K562 (cell line): ENCODE measurements at regions not wholly inside any gene's neighbourhood (a gene's known extent, or its start where the extent isn't known, plus 50 kb on each side); places are given as distances from the start of the nearest gene placed in this dataset.

Experiments used
- ATAC-seq: fragments of 200-7000 bp; cut with Tn5 transposase; 3 replicates; pipeline ENCODE4 v1.9.1; 2020; ENCODE audit warnings: moderate library complexity
- BruUV-seq: library from RNA; stranded (reverse); fragments of 400-500 nt; replicated peaks from 2 replicates; lab custom pipeline; 2021; lab: Mats Ljungman, UMichigan
- CTCF ChIA-PET: fragments of 300-600 bp; formaldehyde crosslinking; extraction: SDS; loops from one replicate; lab custom pipeline; 2021; ENCODE audit warnings: low intra/inter-chr PET ratio; lab: Yijun Ruan, JAX
- POLR2A ChIA-PET: fragments of 300-600, 350-650 bp; sonication (Branson Sonifier 250); formaldehyde crosslinking; extraction: SDS; loops from one replicate; lab custom pipeline; 2021; ENCODE audit warnings: antibody characterized with exemption, inconsistent platforms; lab: Yijun Ruan, JAX
- DNase-seq, 4 experiments: peaks; one replicate each; pipeline versions ENCODE4 v3.0.0 to v3.0.0-alpha.2; 2011 to 2018; ENCODE audit warnings: low spot score in 3 of 4, mixed read lengths in 3 of 4; ENCODE audit errors: extremely low read depth in 1 of 4
- FAIRE-seq: peaks from 2 replicates; lab custom pipeline; 2011; peaks lifted over from hg19 to GRCh38; lab: Jason Lieb, UNC
- H2AFZ ChIP-seq: 2 replicates; pipeline ENCODE4 v1.6.0; 2011; ENCODE audit warnings: low read depth, low read length, control low read depth, inconsistent platforms
- H3K27ac ChIP-seq: fragments of 200-600 bp; 3 replicates; pipeline ENCODE4 v1.8.0; 2011; ENCODE audit warnings: low read depth, mild to moderate bottlenecking, control low read depth, inconsistent platforms, low read length, moderate library complexity, mixed read lengths; ENCODE audit errors: extremely low read depth
- H3K27me3 ChIP-seq, 2 experiments: fragments of 300-600 bp in 1 of 2; 2 replicates in 1 of 2; 3 replicates in 1 of 2; pipeline versions ENCODE4 v1.6.0 to v1.8.0; 2011; ENCODE audit warnings: inconsistent platforms in 2 of 2, low read length in 2 of 2, mild to moderate bottlenecking in 1 of 2, mixed read lengths in 1 of 2, moderate library complexity in 1 of 2; ENCODE audit not compliant: control insufficient read depth in 2 of 2, insufficient read depth in 2 of 2
- H3K36me3 ChIP-seq: fragments of 300-600 bp; 3 replicates; pipeline ENCODE4 v1.8.0; 2011; ENCODE audit warnings: mild to moderate bottlenecking, low read length, inconsistent platforms; ENCODE audit not compliant: control insufficient read depth, insufficient read depth
- H3K4me1 ChIP-seq, 2 experiments: fragments of 200-600 bp in 1 of 2; replicated peaks in 1 of 2; 2 replicates in 1 of 2; 3 replicates in 1 of 2; pipeline versions ENCODE4 v1.5.1 to v1.8.0; 2011; ENCODE audit warnings: inconsistent platforms in 2 of 2, low read length in 2 of 2, mild to moderate bottlenecking in 1 of 2, mixed read lengths in 1 of 2, moderate library complexity in 1 of 2; ENCODE audit not compliant: control insufficient read depth in 2 of 2, insufficient read depth in 2 of 2
- H3K4me2 ChIP-seq: 2 replicates; pipeline ENCODE4 v1.6.1; 2011; ENCODE audit warnings: low read length, control low read depth, inconsistent platforms, mixed read lengths; ENCODE audit not compliant: insufficient read depth
- H3K4me3 ChIP-seq: fragments of 200-600 bp; sonication (generic), shearing (Covaris generic); 2 replicates; pipeline ENCODE4 v1.5.1; 2016; ENCODE audit warnings: control low read depth, inconsistent platforms
- H3K79me2 ChIP-seq: fragments of 200-600 bp; 3 replicates; pipeline ENCODE4 v1.8.0; 2011; ENCODE audit warnings: low read length, inconsistent platforms; ENCODE audit not compliant: control insufficient read depth, insufficient read depth
- H3K9ac ChIP-seq, 2 experiments: 2 replicates each; pipeline versions ENCODE4 v1.6.0 to v1.6.1; 2011; ENCODE audit warnings: low read depth in 2 of 2, low read length in 2 of 2, control low read depth in 1 of 2, inconsistent platforms in 1 of 2, mild to moderate bottlenecking in 1 of 2, mixed read lengths in 1 of 2; ENCODE audit not compliant: insufficient read depth in 1 of 2
- H3K9me1 ChIP-seq: one replicate; pipeline ENCODE4 v1.6.0; 2011; ENCODE audit warnings: inconsistent platforms, mild to moderate bottlenecking, low read length, moderate library complexity; ENCODE audit not compliant: control insufficient read depth, insufficient read depth
- H3K9me3 ChIP-seq: replicated peaks from 2 replicates; pipeline ENCODE4 v1.5.1; 2011; ENCODE audit warnings: low read depth, low read length, inconsistent platforms; ENCODE audit not compliant: control insufficient read depth, insufficient read depth
- H4K20me1 ChIP-seq: replicated peaks from 2 replicates; pipeline ENCODE4 v1.6.1; 2011; ENCODE audit warnings: low read length, inconsistent platforms, mixed read lengths; ENCODE audit not compliant: control insufficient read depth, insufficient read depth
- EWSR1 ChIP-seq: fragments of 450-650 bp; IDR thresholded peaks from 2 replicates; pipeline ENCODE4 v1.6.1; 2018; ENCODE audit warnings: borderline replicate concordance, mild to moderate bottlenecking, low read depth, moderate library complexity; ENCODE audit not compliant: partially characterized antibody
- GABPB2 ChIP-seq: fragments of 250-450 bp; sonication (Bioruptor Pico); conservative IDR thresholded peaks from 2 replicates; pipeline ENCODE4 v1.5.1; 2021; ENCODE audit warnings: mild to moderate bottlenecking
- NCOA4 ChIP-seq: fragments of 450-650 bp; IDR thresholded peaks from 2 replicates; pipeline ENCODE4 v1.6.1; 2018; ENCODE audit warnings: mild to moderate bottlenecking; ENCODE audit not compliant: partially characterized antibody
- RBM15 ChIP-seq: fragments of 200-400 bp; formaldehyde crosslinking; IDR thresholded peaks from 2 replicates; pipeline ENCODE4 v1.6.1; 2018; ENCODE audit warnings: mild to moderate bottlenecking, low read length, moderate library complexity; ENCODE audit not compliant: insufficient read depth
- RFX5 ChIP-seq: IDR thresholded peaks from 2 replicates; pipeline ENCODE4 v1.6.1; 2011; ENCODE audit warnings: low read depth, mild to moderate bottlenecking, improper control_type of control experiment, low read length
- ZNF146 ChIP-seq: IDR thresholded peaks from one replicate; pipeline ENCODE4 v1.6.1; 2018; ENCODE audit warnings: missing compliant biosample characterization; ENCODE audit not compliant: unreplicated experiment
- WGBS: fragments of 100-300 bp; shearing (Covaris generic); methylation state at CpG from one replicate; pipeline ENCODE4 v1.1.6; 2016; ENCODE audit warnings: low coverage, mixed read lengths; ENCODE audit not compliant: insufficient coverage; ENCODE audit errors: missing lambda C conversion rate; 5-methylcytosine and 5-hydroxymethylcytosine counted together
- in situ Hi-C: fragments of 300-500 bp; cut with MboI; formaldehyde crosslinking; loops from 4 replicates; pipeline ENCODE4 v1.15.0; 2018; ENCODE audit warnings: inconsistent platforms, mixed read lengths
- intact Hi-C: fragments of 100-400 bp; cut with micrococcal nuclease; formaldehyde crosslinking; loops from 2 replicates; pipeline ENCODE4 v1.14.2; 2022
- TF ChIP-seq, protein P1 (sequence below): fragments of 250-450 bp; sonication (Bioruptor Pico); IDR thresholded peaks from 2 replicates; pipeline ENCODE4 v1.5.0; 2020; ENCODE audit warnings: mild to moderate bottlenecking

DNA sequence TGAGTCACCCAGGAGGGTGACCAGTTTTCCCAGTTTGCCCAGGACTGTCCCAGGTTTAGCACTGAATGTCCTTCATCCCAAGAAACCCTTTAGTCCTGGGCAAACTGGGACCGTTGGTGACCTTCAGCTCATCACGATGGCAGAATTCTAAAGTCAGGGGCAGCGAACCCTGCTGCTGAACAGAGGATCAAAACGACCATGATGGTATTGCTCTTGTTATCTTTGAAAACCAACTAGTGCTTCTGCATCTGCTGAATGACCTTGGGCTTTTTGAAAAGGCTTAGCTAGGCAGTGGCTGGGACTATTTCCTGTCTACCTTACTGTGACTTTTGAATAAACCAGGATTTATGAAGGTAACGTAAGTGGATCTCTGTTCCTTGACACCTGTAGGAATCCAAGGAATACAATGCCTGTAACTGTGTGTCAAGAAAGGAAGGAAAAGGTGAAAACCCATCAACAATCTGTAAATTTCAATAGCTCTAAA is 281.9 kb downstream of the SOX9 start:
- no peaks in the 10 kb centered on the region for H3K79me2 ChIP-seq
- in situ Hi-C loops: no loop called here
- TF ChIP-seq NCOA4: no peak
- no peak for TF ChIP-seq RFX5
- no peak for TF ChIP-seq EWSR1
- TF ChIP-seq GABPB2 (CRISPR knock-in tag): no peak
- TF ChIP-seq, all 486 proteins: peak for 0
- no peaks in the 10 kb centered on the region for H3K4me1 ChIP-seq
- FAIRE-seq (no peak), ATAC-seq (no peak), DNase-seq (no peak)
- H3K9me3 ChIP-seq: no peaks in the 10 kb centered on the region
- no peaks in the 10 kb centered on the region; the same call in 1 of the 2 replicates for H4K20me1 ChIP-seq
- H3K4me3 ChIP-seq: no peak overlapping the region
- no peaks in the 10 kb centered on the region for H3K36me3 ChIP-seq
- no TSS peak for BruUV-seq
- no peak overlapping the region for H2AFZ ChIP-seq
- POLR2A ChIA-PET: interaction anchor here (1.1 kb wide), 1 partner anchor 137 kb away, joined by 3 read pairs; no protein-coding TSS in a partner anchor
- 0% methylated on average over 5 of the region's 5 CpGs for WGBS
- no peak overlapping the region for H3K9ac ChIP-seq
- CTCF ChIA-PET: no interaction called here
- no peaks in the 10 kb centered on the region for H3K27me3 ChIP-seq
- intact Hi-C loops: no loop called here
- H3K27ac ChIP-seq: no peak overlapping the region
- no peaks in the 10 kb centered on the region for H3K9me1 ChIP-seq
- no peak overlapping the region for H3K4me2 ChIP-seq

DNA sequence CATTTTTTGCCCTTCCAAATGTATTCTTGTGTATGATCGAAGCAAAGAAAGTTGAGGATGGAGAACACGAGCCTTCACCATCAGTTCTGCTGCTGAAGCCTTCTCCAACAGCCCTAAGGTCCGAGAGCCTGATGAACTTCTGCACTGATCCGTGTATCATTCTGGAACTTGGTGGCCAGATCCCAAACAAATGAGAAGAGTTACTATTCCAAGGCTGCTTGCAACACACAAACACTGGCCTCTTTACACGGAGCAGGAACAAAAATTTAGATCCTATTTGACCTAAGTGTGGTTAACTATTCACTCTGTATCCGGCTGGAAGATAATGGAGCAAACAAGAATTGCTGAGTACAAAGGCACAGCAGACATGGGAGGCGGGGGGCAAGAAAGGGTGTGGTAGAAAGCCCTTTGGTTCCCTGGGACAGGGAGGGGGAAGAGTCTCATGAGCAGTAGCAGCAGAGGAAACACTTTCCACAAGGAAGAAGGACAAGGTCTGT is 282.9 kb downstream of the SOX9 start:
- no TSS peak for BruUV-seq
- CTCF ChIA-PET: interaction anchor here (0.7 kb wide), 1 partner anchor 158 kb away, joined by 5 read pairs; no protein-coding TSS in a partner anchor
- Histone ChIP-seq H3K27ac (no peak overlapping the region), H3K4me3 (no peak overlapping the region), H3K9ac (no peak overlapping the region), H3K79me2 (no peaks in the 10 kb centered on the region), H4K20me1 (no peaks in the 10 kb centered on the region; the same call in 1 of the 2 replicates), H3K9me3 (no peaks in the 10 kb centered on the region), H3K27me3 (no peaks in the 10 kb centered on the region), H3K4me1 (no peaks in the 10 kb centered on the region), H3K4me2 (no peak overlapping the region), H3K36me3 (no peaks in the 10 kb centered on the region)
- in situ Hi-C loops (no loop called here), intact Hi-C loops (no loop called here)
- DNase-seq: no peak
- POLR2A ChIA-PET: interaction anchor here (1.1 kb wide), 1 partner anchor 136 kb away, joined by 3 read pairs; no protein-coding TSS in a partner anchor
- no peak for FAIRE-seq
- TF ChIP-seq, protein P1, sequence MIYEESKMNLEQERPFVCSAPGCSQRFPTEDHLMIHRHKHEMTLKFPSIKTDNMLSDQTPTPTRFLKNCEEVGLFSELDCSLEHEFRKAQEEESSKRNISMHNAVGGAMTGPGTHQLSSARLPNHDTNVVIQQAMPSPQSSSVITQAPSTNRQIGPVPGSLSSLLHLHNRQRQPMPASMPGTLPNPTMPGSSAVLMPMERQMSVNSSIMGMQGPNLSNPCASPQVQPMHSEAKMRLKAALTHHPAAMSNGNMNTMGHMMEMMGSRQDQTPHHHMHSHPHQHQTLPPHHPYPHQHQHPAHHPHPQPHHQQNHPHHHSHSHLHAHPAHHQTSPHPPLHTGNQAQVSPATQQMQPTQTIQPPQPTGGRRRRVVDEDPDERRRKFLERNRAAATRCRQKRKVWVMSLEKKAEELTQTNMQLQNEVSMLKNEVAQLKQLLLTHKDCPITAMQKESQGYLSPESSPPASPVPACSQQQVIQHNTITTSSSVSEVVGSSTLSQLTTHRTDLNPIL (CRISPR knock-in tag): no peak
- TF ChIP-seq RBM15: no peak
- no peak for TF ChIP-seq ZNF146 (CRISPR knock-in tag)
- TF ChIP-seq, all 486 proteins: peak for 0
- Histone ChIP-seq H2AFZ (no peak overlapping the region), H3K9me1 (no peaks in the 10 kb centered on the region)
- 0% methylated on average over 6 of the region's 7 CpGs for WGBS
- no peak for ATAC-seq
